NT2/D1 (cell line): ENCODE measurements at regions not wholly inside any gene's neighbourhood (a gene's known extent, or its start where the extent isn't known, plus 50 kb on each side); places are given as distances from the start of the nearest gene placed in this dataset.

ENCODE experiments used
- DNase-seq: peaks from one replicate; pipeline ENCODE4 v3.0.0-alpha.2; 2011; ENCODE audit warnings: low read depth, low spot score
- H3K27me3 ChIP-seq: 2 replicates; pipeline ENCODE4 v1.6.0; 2011; ENCODE audit warnings: mild to moderate bottlenecking; ENCODE audit not compliant: insufficient read length, insufficient read depth
- H3K36me3 ChIP-seq: 2 replicates; pipeline ENCODE4 v1.6.1; 2011; ENCODE audit warnings: mild to moderate bottlenecking, low read length, mixed read lengths; ENCODE audit not compliant: insufficient read depth, insufficient read length
- H3K4me1 ChIP-seq: 2 replicates; pipeline ENCODE4 v1.5.1; 2011; ENCODE audit not compliant: insufficient read depth, insufficient read length
- H3K4me3 ChIP-seq: 2 replicates; pipeline ENCODE4 v1.5.1; 2011; ENCODE audit warnings: low read depth; ENCODE audit not compliant: insufficient read length
- H3K9ac ChIP-seq: 2 replicates; pipeline ENCODE4 v1.6.0; 2011; ENCODE audit warnings: low read depth; ENCODE audit not compliant: insufficient read length
- H3K9me3 ChIP-seq: 2 replicates; pipeline ENCODE4 v1.5.1; 2011; ENCODE audit warnings: mild to moderate bottlenecking, low read length; ENCODE audit not compliant: insufficient read depth
- SUZ12 ChIP-seq: IDR thresholded peaks from 2 replicates; pipeline ENCODE4 v1.6.1; 2011; ENCODE audit not compliant: insufficient read length, insufficient read depth; ENCODE audit errors: extremely low read depth
- YY1 ChIP-seq: IDR thresholded peaks from 2 replicates; pipeline ENCODE4 v1.6.1; 2011; ENCODE audit not compliant: insufficient read length, insufficient read depth
- ZNF274 ChIP-seq: IDR thresholded peaks from 2 replicates; pipeline ENCODE4 v1.6.1; 2011; ENCODE audit warnings: mild to moderate bottlenecking, low read depth, low read length

DNA sequence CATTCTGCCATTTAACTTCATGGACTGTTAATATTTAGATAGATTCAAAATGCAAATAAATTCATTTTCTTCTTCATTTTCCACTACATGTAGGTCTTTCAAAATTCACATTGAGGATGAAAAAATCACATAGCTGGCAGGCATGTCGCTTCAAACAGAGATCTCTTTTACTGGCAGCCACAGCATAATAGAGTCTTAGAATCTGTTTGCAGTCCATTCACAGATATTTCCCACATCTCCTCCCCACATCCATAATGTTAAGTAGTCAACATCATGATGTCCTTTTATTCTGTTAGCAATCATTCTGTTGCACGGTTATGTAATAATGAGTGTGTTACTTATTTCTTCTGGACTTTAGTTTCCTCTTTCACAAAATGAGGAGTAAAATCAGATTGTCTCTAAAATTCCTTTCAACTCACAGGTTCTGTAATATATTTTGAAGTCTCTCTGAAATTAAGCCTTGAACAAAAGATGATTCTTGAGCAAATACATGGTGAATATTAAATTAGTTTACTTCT lies 257.5 kb upstream of the SNX7 start:
- Histone ChIP-seq H3K4me1 (no peaks in the 10 kb centered on the region), H3K36me3 (no peaks in the 10 kb centered on the region), H3K27me3 (no peaks in the 10 kb centered on the region), H3K9me3 (no peaks in the 10 kb centered on the region), H3K9ac (no peak overlapping the region), H3K4me3 (no peak overlapping the region)
- TF ChIP-seq YY1 (no peak), SUZ12 (no peak), ZNF274 (no peak)
- DNase-seq = no peak

DNA sequence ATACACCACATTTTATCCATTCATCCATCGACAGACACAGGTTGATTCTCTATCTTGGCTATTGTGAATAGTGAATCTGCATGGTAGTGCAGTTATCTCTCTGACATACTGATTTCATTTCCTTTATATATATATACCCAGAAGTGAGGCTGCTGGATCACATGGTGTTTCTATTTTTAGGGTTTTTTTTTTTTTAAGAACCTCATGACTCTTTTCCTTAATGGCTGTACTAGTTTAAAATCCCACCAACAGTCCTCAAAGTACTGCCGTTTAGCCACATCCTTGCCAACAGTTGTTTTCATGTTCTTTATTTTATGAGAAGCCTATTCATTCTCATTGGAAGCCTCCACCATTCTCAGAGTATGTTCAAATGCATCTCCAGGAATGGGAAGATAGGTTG lies 258.7 kb upstream of the SNX7 start:
- Histone ChIP-seq H3K36me3 (no peaks in the 10 kb centered on the region), H3K4me3 (no peak overlapping the region), H3K9me3 (no peaks in the 10 kb centered on the region), H3K4me1 (no peaks in the 10 kb centered on the region), H3K27me3 (no peaks in the 10 kb centered on the region), H3K9ac (no peak overlapping the region)
- no peak for DNase-seq
- TF ChIP-seq YY1 = no peak
- TF ChIP-seq ZNF274 = no peak
- TF ChIP-seq SUZ12 = no peak

DNA sequence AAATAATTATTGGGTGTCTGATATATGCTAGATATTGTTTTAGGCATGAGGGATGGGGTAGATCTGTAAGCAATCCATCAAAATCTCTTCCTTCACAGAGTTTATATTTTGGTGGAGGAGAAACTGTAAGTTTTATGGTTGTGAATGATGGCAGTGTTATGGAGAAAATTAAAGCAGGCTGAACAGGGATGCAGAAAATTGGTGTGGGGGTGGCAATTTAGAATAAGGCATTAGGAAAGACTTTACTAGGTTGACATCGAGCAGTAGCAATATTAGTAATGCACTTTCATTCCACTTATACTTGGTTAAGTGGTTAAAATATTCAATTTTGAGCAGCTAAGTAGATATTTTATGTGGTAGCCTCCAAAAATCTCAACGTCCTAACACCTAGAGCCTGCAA lies 261.1 kb upstream of the SNX7 start:
- H3K9me3 ChIP-seq = no peaks in the 10 kb centered on the region
- TF ChIP-seq YY1 = no peak
- TF ChIP-seq SUZ12 = no peak
- no peak for TF ChIP-seq ZNF274
- no peaks in the 10 kb centered on the region for H3K27me3 ChIP-seq
- no peak for DNase-seq
- no peaks in the 10 kb centered on the region for H3K36me3 ChIP-seq
- no peaks in the 10 kb centered on the region for H3K4me1 ChIP-seq
- no peak overlapping the region for H3K9ac ChIP-seq
- H3K4me3 ChIP-seq = no peak overlapping the region

- Histone ChIP-seq H3K9ac (no peak overlapping the region), H3K9me3 (no peaks in the 10 kb centered on the region), H3K4me1 (no peaks in the 10 kb centered on the region), H3K27me3 (no peaks in the 10 kb centered on the region), H3K4me3 (no peak overlapping the region), H3K36me3 (no peaks in the 10 kb centered on the region)
- DNase-seq = no peak
- TF ChIP-seq SUZ12 (no peak), YY1 (no peak), ZNF274 (no peak)
These were observed 262.3 kb upstream of the SNX7 start for GRCh38 chr1:98399218-98399617.

GRCh38 chr1:98398649-98399048 lies 262.9 kb upstream of the SNX7 start:
- Histone ChIP-seq H3K9ac (no peak overlapping the region), H3K9me3 (no peaks in the 10 kb centered on the region), H3K4me1 (no peaks in the 10 kb centered on the region), H3K4me3 (no peak overlapping the region), H3K27me3 (no peaks in the 10 kb centered on the region), H3K36me3 (no peaks in the 10 kb centered on the region)
- DNase-seq = no peak
- no peak for TF ChIP-seq YY1
- no peak for TF ChIP-seq SUZ12
- no peak for TF ChIP-seq ZNF274

GRCh38 chr1:98398092-98398491 lies 263.4 kb upstream of the SNX7 start:
- no peaks in the 10 kb centered on the region for H3K36me3 ChIP-seq
- no peak for DNase-seq
- TF ChIP-seq ZNF274 (no peak), SUZ12 (no peak), YY1 (no peak)
- no peaks in the 10 kb centered on the region for H3K9me3 ChIP-seq
- no peak overlapping the region for H3K9ac ChIP-seq
- H3K27me3 ChIP-seq = no peaks in the 10 kb centered on the region
- no peaks in the 10 kb centered on the region for H3K4me1 ChIP-seq
- no peak overlapping the region for H3K4me3 ChIP-seq

DNA sequence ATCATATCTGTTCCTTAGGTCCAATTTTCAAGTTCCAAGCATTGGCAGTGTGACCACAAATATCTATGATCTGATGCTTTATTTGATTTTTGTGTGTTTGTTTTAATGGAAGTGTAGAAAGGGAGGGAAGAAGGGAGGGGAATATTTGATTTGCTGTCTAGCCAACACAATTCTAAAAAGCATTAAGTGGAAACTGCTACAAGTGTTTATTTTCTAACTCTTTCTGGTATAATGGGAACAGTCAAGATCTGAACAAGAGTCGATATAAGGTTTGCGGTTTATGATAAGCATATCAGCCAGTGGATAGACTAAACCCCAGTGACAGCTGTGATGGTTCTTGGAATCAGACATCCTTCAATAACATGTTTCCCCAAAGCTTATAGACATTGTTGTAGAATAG lies 267.8 kb upstream of the SNX7 start:
- H3K9ac ChIP-seq = no peak overlapping the region
- DNase-seq = no peak
- H3K4me3 ChIP-seq = no peak overlapping the region
- no peak for TF ChIP-seq YY1
- no peak for TF ChIP-seq ZNF274
- TF ChIP-seq SUZ12 = no peak
- H3K27me3 ChIP-seq = no peaks in the 10 kb centered on the region
- no peaks in the 10 kb centered on the region for H3K36me3 ChIP-seq
- H3K9me3 ChIP-seq = no peaks in the 10 kb centered on the region
- H3K4me1 ChIP-seq = no peaks in the 10 kb centered on the region

- Histone ChIP-seq H3K27me3 (no peaks in the 10 kb centered on the region), H3K9me3 (no peaks in the 10 kb centered on the region), H3K4me3 (no peak overlapping the region), H3K9ac (no peak overlapping the region), H3K36me3 (no peaks in the 10 kb centered on the region), H3K4me1 (no peaks in the 10 kb centered on the region)
- DNase-seq = no peak
- no peak for TF ChIP-seq ZNF274
- TF ChIP-seq YY1 = no peak
- TF ChIP-seq SUZ12 = no peak
These were observed 270.3 kb upstream of the SNX7 start for GRCh38 chr1:98391175-98391574.
